HG03045 (cell line): ENCODE measurements at regions not wholly inside any gene's neighbourhood (a gene's known extent, or its start where the extent isn't known, plus 50 kb on each side); places are given as distances from the start of the nearest gene placed in this dataset.
"Not testable (repeated sequence)": the region's sequence is repeated elsewhere in the genome, so short reads cannot be mapped to it uniquely, and the experiment has no call there.

Experiments
- ATAC-seq: cut with Tn5 transposase; IDR thresholded peaks from one replicate; pipeline ENCODE4 v1.9.1; 2021; ENCODE audit warnings: mild to moderate bottlenecking, moderate library complexity; ENCODE audit not compliant: unreplicated experiment

- ATAC-seq = no peak
Measured at GRCh38 chr5:106399391-106399790, 1271.3 kb downstream of the EFNA5 start.

GRCh38 chr5:106397700-106398099, 1273.0 kb downstream of the EFNA5 start:
- no peak for ATAC-seq

GRCh38 chr5:106393276-106393675, 1277.5 kb downstream of the EFNA5 start:
- no peak for ATAC-seq

GRCh38 chr5:106392766-106393165, 1278.0 kb downstream of the EFNA5 start:
- ATAC-seq = no peak

GRCh38 chr5:106387767-106388166, 1283.0 kb downstream of the EFNA5 start:
- ATAC-seq = not testable (repeated sequence)

GRCh38 chr5:106386287-106386686, 1284.5 kb downstream of the EFNA5 start:
- ATAC-seq = no peak

- no peak for ATAC-seq
Measured at GRCh38 chr5:106380736-106381135, 1290.0 kb downstream of the EFNA5 start.

- no peak for ATAC-seq
Measured at GRCh38 chr5:106376522-106376921, 1294.2 kb downstream of the EFNA5 start.

- ATAC-seq = no peak
Measured at GRCh38 chr5:106374956-106375355, 1295.8 kb downstream of the EFNA5 start.

GRCh38 chr5:106368021-106368420, 1302.7 kb downstream of the EFNA5 start:
- ATAC-seq = no peak

- no peak for ATAC-seq
Measured at GRCh38 chr5:106367281-106367680, 1303.5 kb downstream of the EFNA5 start.

- no peak for ATAC-seq
Measured at GRCh38 chr5:106363578-106363977, 1307.2 kb downstream of the EFNA5 start.

GRCh38 chr5:106361905-106362304, 1308.8 kb downstream of the EFNA5 start:
- ATAC-seq = no peak

GRCh38 chr5:106331415-106331814, 1339.3 kb downstream of the EFNA5 start:
- ATAC-seq = no peak

- ATAC-seq = no peak
Measured at GRCh38 chr5:106324356-106324755, 1346.4 kb downstream of the EFNA5 start.

- ATAC-seq = no peak
Measured at GRCh38 chr5:106321242-106321641, 1349.5 kb downstream of the EFNA5 start.

GRCh38 chr5:106314221-106314824, 1356.4 kb downstream of the EFNA5 start:
- ATAC-seq = no peak

- no peak for ATAC-seq
Measured at GRCh38 chr5:106312360-106312759, 1358.4 kb downstream of the EFNA5 start.

GRCh38 chr5:106311230-106311915, 1359.4 kb downstream of the EFNA5 start:
- ATAC-seq = no peak

- ATAC-seq = no peak
Measured at GRCh38 chr5:106307265-106307664, 1363.5 kb downstream of the EFNA5 start.

GRCh38 chr5:106306313-106307028, 1364.3 kb downstream of the EFNA5 start:
- ATAC-seq = no peak

- ATAC-seq = no peak
Measured at GRCh38 chr5:106303911-106304310, 1366.8 kb downstream of the EFNA5 start.
